ENCODE measurements at regions not wholly inside any gene's neighbourhood (a gene's known extent, or its start where the extent isn't known, plus 50 kb on each side); places are given as distances from the start of the nearest gene placed in this dataset.

- DNase-seq (ENCODE audit: low read depth), result no peak
Observed at GRCh38 chr2:34320056-34320455, 721.0 kb upstream of the FAM98A start.

- no peak for DNase-seq (ENCODE audit: low read depth)
Observed at GRCh38 chr2:34317797-34318196, 718.7 kb upstream of the FAM98A start.

- DNase-seq (ENCODE audit: low read depth), result no peak
Observed at GRCh38 chr2:34316788-34317187, 717.7 kb upstream of the FAM98A start.

GRCh38 chr2:34311816-34312215, 712.7 kb upstream of the FAM98A start:
- DNase-seq (ENCODE audit: low read depth), result no peak

GRCh38 chr2:34308140-34308539, 709.0 kb upstream of the FAM98A start:
- no peak for DNase-seq (ENCODE audit: low read depth)

GRCh38 chr2:34307636-34308035, 708.5 kb upstream of the FAM98A start:
- DNase-seq (ENCODE audit: low read depth), result no peak

GRCh38 chr2:34306745-34307144, 707.6 kb upstream of the FAM98A start:
- DNase-seq (ENCODE audit: low read depth), result no peak

GRCh38 chr2:34305587-34305986, 706.5 kb upstream of the FAM98A start:
- no peak for DNase-seq (ENCODE audit: low read depth)

- no peak for DNase-seq (ENCODE audit: low read depth)
Observed at GRCh38 chr2:34294961-34295360, 695.9 kb upstream of the FAM98A start.

GRCh38 chr2:34291076-34291475, 692.0 kb upstream of the FAM98A start:
- DNase-seq (ENCODE audit: low read depth), result no peak

- DNase-seq (ENCODE audit: low read depth), result no peak
Observed at GRCh38 chr2:34288016-34288415, 688.9 kb upstream of the FAM98A start.

GRCh38 chr2:34280606-34281005, 681.5 kb upstream of the FAM98A start:
- no peak for DNase-seq (ENCODE audit: low read depth)

- no peak for DNase-seq (ENCODE audit: low read depth)
Observed at GRCh38 chr2:34266908-34267697, 668.0 kb upstream of the FAM98A start.

GRCh38 chr2:34261701-34262100, 662.6 kb upstream of the FAM98A start:
- no peak for DNase-seq (ENCODE audit: low read depth)

GRCh38 chr2:34254272-34254878, 655.3 kb upstream of the FAM98A start:
- no peak for DNase-seq (ENCODE audit: low read depth)

GRCh38 chr2:34252111-34252510, 653.0 kb upstream of the FAM98A start:
- no peak for DNase-seq (ENCODE audit: low read depth)

- no peak for DNase-seq (ENCODE audit: low read depth)
Observed at GRCh38 chr2:34251578-34251977, 652.5 kb upstream of the FAM98A start.

- no peak for DNase-seq (ENCODE audit: low read depth)
Observed at GRCh38 chr2:34244195-34244594, 645.1 kb upstream of the FAM98A start.

GRCh38 chr2:34242763-34243123, 643.6 kb upstream of the FAM98A start:
- DNase-seq (ENCODE audit: low read depth), result no peak

- DNase-seq (ENCODE audit: low read depth), result no peak
Observed at GRCh38 chr2:34241905-34242762, 643.0 kb upstream of the FAM98A start.

- DNase-seq (ENCODE audit: low read depth), result no peak
Observed at GRCh38 chr2:34239511-34239910, 640.4 kb upstream of the FAM98A start.

- DNase-seq (ENCODE audit: low read depth), result no peak
Observed at GRCh38 chr2:34234823-34235222, 635.7 kb upstream of the FAM98A start.

GRCh38 chr2:34229998-34230397, 630.9 kb upstream of the FAM98A start:
- DNase-seq (ENCODE audit: low read depth), result no peak

All from Daoy (cell line).